Limb (tissue), 2 donors: ENCODE measurements at regions not wholly inside any gene's neighbourhood (a gene's known extent, or its start where the extent isn't known, plus 50 kb on each side); places are given as distances from the start of the nearest gene placed in this dataset.

ENCODE experiments used
- DNase-seq, 2 donors: peaks; one replicate each; pipeline ENCODE4 v3.0.0-alpha.2; 2016; ENCODE audit errors: extremely low spot score in 2 of 2

DNA sequence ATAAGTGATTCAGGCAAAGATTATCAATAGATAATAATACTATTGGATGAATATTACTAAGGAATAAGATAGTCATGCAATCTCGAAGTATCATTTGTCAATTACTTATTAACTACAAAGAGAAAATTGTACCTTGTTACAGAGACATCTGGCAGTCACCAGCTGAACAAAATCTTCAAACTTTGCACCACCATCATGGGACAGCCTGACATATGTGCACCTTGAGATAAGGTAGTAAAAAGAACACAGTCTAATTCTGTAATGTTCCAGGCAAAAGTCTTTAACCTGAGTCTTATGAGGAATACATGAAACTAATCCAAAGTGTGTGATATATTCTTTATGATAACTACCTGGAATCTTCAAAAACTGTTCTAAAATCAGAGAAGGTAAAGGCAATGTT, 423.0 kb upstream of the ZNF608 start:
- no peak for DNase-seq

- DNase-seq: no peak
These were observed 425.2 kb upstream of the ZNF608 start for GRCh38 chr5:125171641-125172040.

DNA sequence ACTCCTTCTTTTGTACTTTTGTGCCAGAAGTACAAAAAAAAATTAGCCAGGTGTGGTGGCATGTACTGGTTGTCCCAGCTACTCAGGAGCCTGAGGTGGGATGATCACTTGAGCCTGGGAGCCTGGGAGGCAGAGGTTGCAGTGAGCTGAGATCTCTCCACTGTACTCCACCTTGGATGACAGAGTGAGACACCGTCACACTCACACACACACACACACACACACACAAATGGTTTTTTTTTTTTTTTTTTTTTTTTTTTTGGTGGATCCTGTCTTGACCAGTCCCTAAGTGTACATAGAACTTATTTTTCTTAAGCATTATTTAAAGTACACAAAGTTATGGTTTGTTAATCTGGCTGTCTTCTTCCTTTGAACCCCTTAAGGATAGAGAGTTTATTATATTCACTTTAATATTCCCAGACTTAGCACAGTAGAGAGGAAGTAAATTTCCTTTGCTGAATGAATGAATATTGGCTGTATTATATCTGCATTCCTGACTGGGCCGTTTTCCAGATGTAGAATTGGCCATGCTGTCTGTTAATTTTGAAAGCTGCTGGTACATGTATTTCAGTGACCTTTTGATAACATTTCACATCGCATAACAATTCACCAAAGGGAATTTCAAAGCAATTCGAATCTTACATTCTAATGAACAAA, 429.0 kb upstream of the ZNF608 start:
- no peak for DNase-seq

- no peak for DNase-seq
These were observed 429.6 kb upstream of the ZNF608 start for GRCh38 chr5:125176005-125176390.

- no peak for DNase-seq
These were observed 430.9 kb upstream of the ZNF608 start for GRCh38 chr5:125177340-125177739.

DNA sequence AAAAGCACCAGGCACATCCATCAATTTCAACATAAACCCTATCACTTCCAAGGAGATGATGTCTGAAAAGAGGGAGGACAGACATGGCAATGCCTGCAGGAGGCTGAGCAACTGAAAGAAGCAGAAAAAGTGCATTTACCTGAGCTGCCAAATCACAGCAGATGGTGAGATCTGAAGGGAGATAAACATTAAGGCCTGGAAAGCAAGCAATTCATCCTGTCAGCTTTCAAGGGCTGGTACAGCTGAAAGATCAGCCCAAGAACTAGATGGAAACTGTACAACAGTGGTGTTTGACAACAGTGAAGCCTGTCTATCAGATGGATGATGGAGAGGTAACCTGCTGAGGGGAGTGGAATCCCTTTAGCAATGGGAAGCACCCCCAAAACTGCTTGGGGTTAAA, 433.2 kb upstream of the ZNF608 start:
- no peak for DNase-seq

DNA sequence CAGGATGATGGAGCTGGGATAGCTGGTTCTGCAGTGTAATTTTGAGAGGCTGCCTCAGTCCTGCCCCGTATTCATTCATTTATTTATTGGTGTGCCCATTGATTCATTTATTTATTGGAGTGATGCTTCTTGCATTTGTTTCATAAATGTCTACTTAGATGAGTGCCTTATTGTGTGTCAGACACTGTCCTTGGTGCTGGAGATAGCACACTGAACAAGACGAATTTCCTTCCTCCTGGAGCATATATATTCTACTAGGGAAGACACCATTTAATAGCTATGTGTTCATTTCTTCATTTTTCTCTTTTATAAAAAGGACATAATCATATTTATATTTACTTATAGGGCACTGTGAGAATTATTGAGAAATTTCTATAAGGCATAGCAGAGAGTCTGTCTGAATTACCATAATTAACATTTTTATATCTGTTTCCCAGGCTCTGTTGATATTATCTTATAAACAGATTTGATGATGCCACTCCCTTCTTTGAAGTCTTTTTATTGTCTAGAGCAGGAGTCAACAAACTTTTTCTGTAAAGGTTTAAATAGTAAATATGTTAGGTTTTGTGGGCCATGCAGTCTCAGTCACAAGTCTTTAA, 433.9 kb upstream of the ZNF608 start:
- DNase-seq: no peak

DNA sequence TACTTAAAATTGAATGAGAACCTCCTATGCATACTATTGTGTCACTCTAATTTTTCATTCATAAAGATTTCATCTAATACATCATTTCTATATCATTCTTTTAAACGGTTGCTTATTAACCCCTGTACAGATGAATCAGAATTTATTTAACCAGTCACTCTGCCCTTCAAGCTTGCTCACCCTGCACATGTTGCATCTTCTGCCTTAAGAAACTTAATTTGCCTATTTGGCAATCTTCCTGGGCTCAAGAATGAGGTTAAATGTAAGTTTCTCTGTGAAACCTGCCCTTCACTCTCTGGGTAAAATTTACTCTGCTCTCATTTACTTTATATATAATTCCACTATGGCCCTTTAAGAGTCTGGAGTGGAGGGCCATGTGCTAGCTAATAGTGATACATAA, 434.7 kb upstream of the ZNF608 start:
- no peak for DNase-seq

DNA sequence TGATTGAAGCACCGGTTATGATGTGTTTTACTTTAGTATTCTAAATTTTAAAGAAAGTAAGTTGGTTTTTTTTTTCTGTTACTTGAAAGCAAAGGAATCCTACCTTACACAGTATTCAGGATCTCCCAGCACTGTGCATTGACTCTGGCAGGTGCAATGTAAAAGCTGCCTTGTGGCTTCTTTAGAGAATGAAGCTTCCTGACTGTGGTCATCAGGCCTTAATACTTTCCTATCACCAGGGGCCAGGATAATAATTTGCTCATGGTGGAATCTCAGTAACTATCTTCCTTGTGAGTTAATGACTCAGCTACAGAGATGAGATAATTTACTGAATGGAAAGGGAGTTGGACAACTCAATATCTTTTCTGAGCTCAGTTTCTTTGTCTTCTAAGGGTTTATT, 435.5 kb upstream of the ZNF608 start:
- no peak for DNase-seq

DNA sequence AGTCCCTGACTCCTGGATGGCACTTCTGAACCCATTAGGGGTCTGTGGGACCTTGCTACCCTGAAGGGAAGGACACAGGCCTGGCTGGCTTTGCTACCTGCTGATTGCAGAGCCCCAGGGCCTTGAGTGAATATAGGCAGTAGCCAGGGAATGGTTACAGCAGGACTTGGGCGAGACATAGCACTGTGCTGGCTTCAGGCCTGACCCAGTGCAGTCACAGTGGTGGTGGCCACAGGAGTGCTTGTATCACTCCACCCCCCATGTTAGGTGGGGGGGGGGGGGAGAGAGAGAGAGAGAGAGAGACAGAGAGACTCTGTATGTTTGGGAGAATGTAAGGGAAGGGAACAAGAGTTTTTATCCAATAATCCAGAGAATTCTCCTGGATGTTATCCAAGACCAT, 439.3 kb upstream of the ZNF608 start:
- no peak for DNase-seq

GRCh38 chr5:125186911-125187375, 440.5 kb upstream of the ZNF608 start:
- no peak for DNase-seq

DNA sequence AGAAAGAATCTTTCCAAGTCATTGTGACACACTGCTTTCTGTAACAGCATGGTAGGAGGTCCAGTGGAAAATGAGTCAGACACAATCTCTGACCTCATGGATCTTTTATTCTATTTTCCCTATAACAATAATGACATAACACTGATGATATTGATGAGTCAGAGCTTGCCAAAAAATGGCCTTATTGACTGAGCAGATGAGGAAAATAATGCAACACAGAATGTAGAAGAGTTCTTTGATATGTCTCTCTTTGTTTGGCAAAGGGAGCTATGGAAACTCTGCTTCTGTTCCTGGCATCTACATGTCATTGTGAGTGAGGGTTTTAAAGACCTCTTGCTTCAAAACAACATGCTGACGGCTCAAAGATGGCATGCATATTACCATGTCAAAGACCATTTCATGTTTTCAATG, 443.1 kb upstream of the ZNF608 start:
- no peak for DNase-seq

GRCh38 chr5:125190232-125191087, 444.0 kb upstream of the ZNF608 start:
- DNase-seq: peak in 1 of 2 donors; percentile 32

DNA sequence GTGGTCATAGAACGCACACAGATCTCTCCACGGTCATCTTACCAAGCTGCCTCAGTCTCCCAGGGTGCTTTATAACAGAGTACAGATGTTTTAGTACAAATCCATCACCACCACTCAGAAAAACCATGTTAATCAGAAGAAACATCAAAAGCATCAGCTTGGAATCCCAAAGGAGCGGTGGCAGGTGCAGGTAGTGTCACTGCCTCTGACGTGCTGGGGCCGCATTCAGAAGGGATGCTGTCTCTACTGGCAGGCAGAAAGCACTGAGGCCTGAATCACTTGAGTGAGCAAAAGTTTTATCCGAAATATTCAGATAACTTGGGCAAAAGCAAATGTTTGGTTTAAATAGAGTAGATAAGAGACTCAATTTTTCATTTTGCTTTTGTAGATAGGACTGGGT, 448.4 kb upstream of the ZNF608 start:
- DNase-seq: no peak

- DNase-seq: no peak
These were observed 450.2 kb upstream of the ZNF608 start for GRCh38 chr5:125196481-125197111.

DNA sequence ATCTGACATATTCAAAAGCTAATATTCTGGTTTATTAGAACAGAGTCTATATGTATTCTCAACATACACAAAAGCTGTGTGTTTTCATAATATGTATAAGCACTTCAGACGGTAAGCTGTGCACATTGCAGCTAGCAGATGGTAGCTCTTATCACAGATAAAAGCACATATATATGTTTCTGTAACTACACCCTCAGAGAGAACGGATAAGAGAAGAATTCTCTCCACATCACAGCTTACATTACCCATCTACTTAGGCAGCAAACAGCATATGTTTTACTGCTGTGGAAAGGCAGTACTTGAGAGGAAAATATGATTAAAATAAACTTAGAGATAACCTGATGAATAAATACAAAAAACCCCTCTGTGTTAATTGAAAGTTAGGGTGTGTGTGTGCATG, 450.9 kb upstream of the ZNF608 start:
- no peak for DNase-seq

DNA sequence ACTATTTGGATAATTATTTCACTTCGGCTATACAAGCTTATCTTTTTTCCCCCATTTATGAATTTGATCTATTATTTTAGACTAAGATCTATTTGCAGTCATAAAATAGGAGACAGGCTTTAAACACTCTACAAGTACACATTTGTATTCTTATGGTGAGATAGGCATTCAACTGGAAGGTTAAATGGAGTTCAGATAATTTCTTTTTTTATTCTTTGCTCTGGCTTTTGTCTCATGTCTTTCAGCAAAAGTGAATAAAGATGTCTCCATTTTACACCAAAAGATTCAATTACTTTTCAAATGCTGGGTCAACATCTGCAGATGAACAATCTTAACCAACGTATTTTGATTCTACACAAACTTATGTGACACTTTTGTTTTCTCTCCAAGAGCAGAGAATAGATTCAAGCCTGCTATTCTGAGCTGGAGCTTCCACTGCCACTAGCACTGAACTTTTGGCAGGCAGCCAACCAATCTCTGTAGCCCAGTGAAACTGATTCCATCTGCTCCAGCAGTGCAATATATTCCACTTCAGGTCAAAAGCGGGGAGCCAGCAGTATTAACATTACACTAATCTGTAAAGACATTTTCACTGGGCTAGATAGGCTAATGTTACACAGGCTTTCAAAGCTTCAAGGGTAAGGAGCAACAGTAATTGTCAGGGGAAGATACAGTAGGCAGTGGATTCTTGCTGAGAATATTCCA, 452.0 kb upstream of the ZNF608 start:
- DNase-seq: peak; percentile 85 to 94

DNA sequence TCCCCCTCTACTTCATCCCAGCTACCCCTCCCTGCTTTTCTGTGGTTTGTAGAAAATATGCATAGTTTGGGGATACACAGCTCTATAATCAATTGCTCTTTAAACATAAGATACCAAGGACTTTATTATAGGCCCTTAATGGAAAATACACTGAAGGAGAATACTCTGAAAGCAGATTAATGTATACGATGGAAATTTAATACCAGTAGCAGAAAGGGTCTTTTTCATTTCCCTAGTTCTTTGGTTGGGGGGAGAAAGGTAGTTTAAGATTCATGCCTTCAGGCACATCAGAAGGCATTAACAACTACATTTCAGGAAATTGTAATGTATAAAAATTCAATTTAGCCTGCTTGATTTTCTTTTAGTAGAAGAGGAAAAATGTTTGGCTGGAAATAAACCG, 452.9 kb upstream of the ZNF608 start:
- no peak for DNase-seq

GRCh38 chr5:125199968-125200865, 453.8 kb upstream of the ZNF608 start:
- DNase-seq: peak in 1 of 2 donors; percentile 63

DNA sequence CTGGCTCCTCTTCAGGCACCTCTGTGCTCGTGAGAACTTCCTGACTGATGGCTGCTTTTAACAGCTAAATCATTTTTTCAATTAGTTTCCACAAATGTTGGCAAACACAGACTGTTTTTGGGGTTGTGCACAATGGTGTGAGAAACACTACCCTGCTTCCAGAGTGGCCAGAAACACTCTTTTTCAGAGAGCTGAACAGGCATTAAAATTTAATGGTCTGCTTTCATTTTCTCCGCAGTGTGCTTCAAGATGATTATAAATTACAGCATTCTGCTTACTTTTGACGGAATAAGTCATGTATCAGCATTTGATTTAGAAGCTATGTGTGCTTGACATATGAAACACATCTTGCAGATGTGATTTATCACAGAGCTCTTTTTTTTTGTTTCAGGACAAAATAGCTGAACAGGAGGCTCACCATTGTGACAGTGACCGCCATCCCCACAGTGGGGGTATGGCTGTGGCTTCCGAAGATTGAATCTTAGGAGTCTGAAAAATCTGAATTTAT, 454.5 kb upstream of the ZNF608 start:
- no peak for DNase-seq
